Motor neuron (in vitro differentiated cells): ENCODE measurements at regions not wholly inside any gene's neighbourhood (a gene's known extent, or its start where the extent isn't known, plus 50 kb on each side); places are given as distances from the start of the nearest gene placed in this dataset.

Experiments
- ATAC-seq, 8 experiments: fragments of 200-7000 bp; cut with Tn5 transposase; replicated peaks in 6 of 8; 2 replicates each; pipeline ENCODE4 v1.8.0; 2021; ENCODE audit warnings: mild to moderate bottlenecking in 8 of 8, moderate library complexity in 8 of 8
- H3K27ac ChIP-seq, 2 donors: fragments of 250-450 bp; sonication (Bioruptor Pico); 2 replicates each; pipeline ENCODE4 v1.9.0; 2021; ENCODE audit warnings: antibody characterized with exemption in 2 of 2, mild to moderate bottlenecking in 2 of 2, moderate library complexity in 1 of 2
- H3K4me1 ChIP-seq, 2 donors: fragments of 250-450 bp; sonication (Bioruptor Pico); replicated peaks in 1 of 2; 2 replicates each; pipeline ENCODE4 v1.6.1; 2021; ENCODE audit warnings: antibody characterized with exemption in 2 of 2, mild to moderate bottlenecking in 2 of 2, moderate library complexity in 1 of 2
- H3K4me3 ChIP-seq, 5 donors: fragments of 250-450 bp; sonication (Bioruptor Pico); 2 replicates each; pipeline ENCODE4 v1.9.0; 2021; ENCODE audit warnings: antibody characterized with exemption in 5 of 5, mild to moderate bottlenecking in 5 of 5, moderate library complexity in 4 of 5
- WGBS, 10 experiments: fragments of 450-650 bp; shearing (Covaris generic); methylation state at CpG; one replicate each; pipeline ENCODE4 v1.0.0; 2022; 5-methylcytosine and 5-hydroxymethylcytosine counted together
- in situ Hi-C, 9 experiments: fragments of 400-800 bp; cut with MboI; loops; one replicate each; pipeline ENCODE4 v1.15.0; 2021; ENCODE audit warnings: low sequenced_read_pairs in 9 of 9, low pct_unique_long_range_greater_than_20kb in 2 of 9; ENCODE audit not compliant: unreplicated experiment in 9 of 9

DNA sequence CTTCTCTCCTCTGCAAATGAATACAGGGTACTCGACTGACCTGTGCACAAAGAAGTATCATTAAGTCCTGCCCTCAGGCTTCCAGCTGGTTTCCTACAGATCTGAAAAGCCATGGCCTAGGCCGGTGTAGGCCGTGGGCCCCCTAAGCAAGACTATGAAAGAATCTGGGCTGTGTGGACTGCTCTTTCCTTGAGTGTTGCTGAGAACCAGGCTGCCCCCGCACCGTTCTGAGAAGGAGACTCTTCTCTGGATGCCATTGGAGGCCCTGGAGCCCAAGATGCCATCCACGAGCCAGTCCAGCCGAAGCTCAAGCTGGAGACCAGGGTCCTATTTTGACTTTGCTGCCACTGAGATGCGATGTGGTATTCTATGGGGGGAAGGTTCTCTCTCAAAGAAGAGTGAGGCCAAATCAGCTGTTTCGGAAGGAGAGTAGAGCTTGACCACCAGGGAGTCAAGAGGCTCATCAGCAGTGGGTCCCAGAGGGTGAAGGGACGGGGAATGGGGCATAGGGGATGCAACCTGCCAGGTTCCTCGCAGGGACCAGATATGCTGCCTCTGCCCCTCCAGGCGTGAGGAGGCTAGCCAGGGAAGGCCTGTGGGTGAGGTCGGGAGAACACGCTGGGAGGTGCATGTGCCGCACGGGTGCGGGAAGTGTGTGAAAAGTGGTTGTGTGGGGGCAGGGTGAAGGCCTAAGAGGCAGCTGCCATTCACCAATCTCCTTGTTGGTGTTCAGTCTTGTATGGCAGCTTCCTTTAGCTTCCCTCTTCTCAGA, 96.4 kb upstream of the B3GAT1 start:
- 0 to 100% (median 77%) methylated on average over 1 to 12 of the region's 17 CpGs; no CpG with 5 or more reads in 1 of the 10 experiments for WGBS, 10 experiments
- in situ Hi-C loops, result no loop called here

DNA sequence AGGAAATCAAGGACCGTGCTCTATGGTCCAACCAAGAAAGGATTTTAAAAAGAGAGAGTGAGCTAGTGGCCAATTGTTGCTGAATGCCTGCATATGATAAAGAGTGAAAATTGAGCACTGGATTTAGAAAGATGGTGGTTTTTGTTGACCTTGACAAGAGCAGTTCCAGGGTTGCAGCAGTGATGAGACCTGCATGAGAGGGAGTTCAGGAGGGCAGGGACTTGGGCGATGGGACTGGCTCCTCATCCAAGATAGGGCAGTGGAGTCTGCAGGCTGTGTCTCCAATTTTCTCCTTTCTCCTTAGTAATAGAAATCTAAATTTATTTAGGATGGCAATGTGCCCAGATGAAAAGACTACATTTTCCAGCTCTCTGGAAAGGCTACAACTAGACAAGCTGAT, 94.0 kb upstream of the B3GAT1 start:
- Histone ChIP-seq H3K4me3 (no peak overlapping the region), H3K4me1 (peaks cover 14 to 19% of the 10 kb centered on the region in 2 donors), H3K27ac (no peak overlapping the region)
- in situ Hi-C loops, result no loop called here
- no peak for ATAC-seq
- 0 to 100% (median 73%) methylated on average over 1 to 2 of the region's 2 CpGs; no CpG with 5 or more reads in 2 of the 10 experiments for WGBS, 10 experiments

More for the DNA sequence above, 96.4 kb upstream of the B3GAT1 start:
- peaks cover 14 to 17% of the 10 kb centered on the region in 2 donors for H3K4me1 ChIP-seq
- no peak overlapping the region for H3K27ac ChIP-seq
- ATAC-seq, result no peak
- no peak overlapping the region for H3K4me3 ChIP-seq

- WGBS, 10 experiments, result 0 to 100% (median 80%) methylated on average over 1 to 2 of the region's 3 CpGs; no CpG with 5 or more reads in 3 of the 10 experiments
- in situ Hi-C loops, result no loop called here
- no peak for ATAC-seq
Measured at GRCh38 chr11:134505125-134505524, 93.1 kb upstream of the B3GAT1 start.

DNA sequence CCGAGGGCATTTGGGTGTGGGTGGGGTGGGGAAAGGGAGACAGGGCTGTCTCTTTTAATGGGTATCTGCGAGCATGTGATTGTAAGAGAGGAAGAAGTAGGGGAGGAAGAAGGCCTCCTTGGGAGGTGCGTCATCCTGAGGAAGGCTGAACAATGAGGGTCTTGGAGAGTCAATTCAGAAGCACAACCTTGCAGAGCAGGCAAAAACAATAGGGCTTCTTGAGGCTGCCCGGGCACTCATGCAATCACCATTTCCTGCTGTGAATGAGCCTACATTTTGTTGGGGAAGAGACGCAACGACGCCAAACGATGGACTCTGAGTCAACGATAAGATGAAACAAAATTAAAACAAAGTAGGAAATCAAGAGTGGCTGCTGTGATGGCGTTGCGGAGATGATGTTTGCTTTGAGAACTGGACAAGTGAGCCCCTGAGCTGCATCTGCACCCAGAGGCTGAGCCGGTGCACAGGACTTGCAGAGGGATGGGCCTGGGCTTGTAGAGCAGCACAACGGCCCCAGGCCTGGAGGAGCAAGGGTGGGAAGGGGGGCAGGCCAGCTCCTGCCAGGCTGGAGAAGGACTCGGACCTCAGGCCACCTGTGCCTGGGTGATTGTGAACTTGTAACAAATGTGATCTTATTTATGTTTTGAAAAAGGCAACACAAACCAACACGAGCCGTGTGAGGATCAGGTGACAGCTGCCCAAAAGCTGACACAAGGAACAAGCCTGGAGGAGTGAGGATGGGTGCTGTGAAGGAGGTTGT, 92.3 kb upstream of the B3GAT1 start:
- Histone ChIP-seq H3K4me3 (no peak overlapping the region), H3K27ac (no peak overlapping the region), H3K4me1 (peaks cover 0 to 7% of the 10 kb centered on the region in 2 donors)
- ATAC-seq, result peak in 1 of 8 experiments; percentile 41
- WGBS, 10 experiments, result 10 to 69% (median 52%) methylated on average over 2 to 12 of the region's 16 CpGs; no CpG with 5 or more reads in 2 of the 10 experiments
- in situ Hi-C loops, result no loop called here

More at GRCh38 chr11:134505125-134505524, 93.1 kb upstream of the B3GAT1 start:
- Histone ChIP-seq H3K27ac (no peak overlapping the region), H3K4me3 (no peak overlapping the region), H3K4me1 (peaks cover 5 to 11% of the 10 kb centered on the region in 2 donors)

DNA sequence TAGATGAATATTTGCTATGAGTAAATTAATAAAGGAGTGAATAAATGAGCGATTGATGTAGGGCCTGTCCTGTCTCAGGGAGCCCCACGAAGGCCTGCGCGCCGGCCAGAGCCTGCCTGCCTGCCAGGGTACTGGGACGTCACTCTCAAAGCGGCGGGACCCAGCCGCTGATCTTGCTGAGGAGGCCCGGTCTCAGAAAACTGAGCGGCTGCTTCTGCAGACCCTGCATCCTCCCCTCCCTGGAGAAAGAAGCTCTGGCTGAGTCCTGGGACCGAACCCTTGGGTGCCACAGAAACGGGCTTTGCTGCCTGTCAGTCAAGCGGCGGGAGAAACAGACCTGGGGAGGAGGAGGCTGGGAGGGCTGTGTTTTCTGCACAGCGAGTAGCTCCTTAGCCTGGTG, 91.6 kb upstream of the B3GAT1 start:
- in situ Hi-C loops, result no loop called here
- WGBS, 10 experiments, result 33 to 96% (median 73%) methylated on average over 3 to 15 of the region's 16 CpGs; no CpG with 5 or more reads in 5 of the 10 experiments
- no peak overlapping the region for H3K27ac ChIP-seq
- peaks cover 0 to 7% of the 10 kb centered on the region in 2 donors for H3K4me1 ChIP-seq
- no peak for ATAC-seq
- no peak overlapping the region for H3K4me3 ChIP-seq

DNA sequence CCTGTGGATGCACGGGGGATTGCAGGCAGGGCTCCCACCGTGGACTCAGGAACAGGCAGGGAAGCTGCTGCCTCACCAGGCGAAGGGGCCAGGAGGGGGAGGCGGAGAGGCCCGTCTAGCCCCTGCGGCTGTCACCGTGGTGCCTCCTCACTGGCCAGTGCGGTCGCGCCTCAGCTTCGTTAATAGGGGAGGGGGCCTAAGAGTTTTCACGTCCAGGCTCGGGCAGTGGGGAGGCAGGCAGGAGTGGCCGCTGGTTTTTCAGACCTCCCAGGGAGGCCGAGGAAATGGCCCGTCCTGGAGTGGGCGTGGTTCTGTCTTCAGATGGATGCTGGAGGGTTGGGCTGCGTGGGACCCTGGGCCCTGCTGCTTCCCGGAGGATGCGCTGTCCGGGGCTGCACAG, 91.1 kb upstream of the B3GAT1 start:
- Histone ChIP-seq H3K4me3 (no peak overlapping the region), H3K4me1 (peaks cover 0 to 7% of the 10 kb centered on the region in 2 donors), H3K27ac (no peak overlapping the region)
- WGBS, 10 experiments, result 10 to 100% (median 25%) methylated on average over 1 to 7 of the region's 21 CpGs; no CpG with 5 or more reads in 5 of the 10 experiments
- in situ Hi-C loops, result no loop called here
- ATAC-seq, result peak in 3 of 8 experiments; percentile 76 to 84 (median 82)

- no peak for ATAC-seq
- in situ Hi-C loops, result no loop called here
Measured at GRCh38 chr11:134502153-134502550, 90.1 kb upstream of the B3GAT1 start.

DNA sequence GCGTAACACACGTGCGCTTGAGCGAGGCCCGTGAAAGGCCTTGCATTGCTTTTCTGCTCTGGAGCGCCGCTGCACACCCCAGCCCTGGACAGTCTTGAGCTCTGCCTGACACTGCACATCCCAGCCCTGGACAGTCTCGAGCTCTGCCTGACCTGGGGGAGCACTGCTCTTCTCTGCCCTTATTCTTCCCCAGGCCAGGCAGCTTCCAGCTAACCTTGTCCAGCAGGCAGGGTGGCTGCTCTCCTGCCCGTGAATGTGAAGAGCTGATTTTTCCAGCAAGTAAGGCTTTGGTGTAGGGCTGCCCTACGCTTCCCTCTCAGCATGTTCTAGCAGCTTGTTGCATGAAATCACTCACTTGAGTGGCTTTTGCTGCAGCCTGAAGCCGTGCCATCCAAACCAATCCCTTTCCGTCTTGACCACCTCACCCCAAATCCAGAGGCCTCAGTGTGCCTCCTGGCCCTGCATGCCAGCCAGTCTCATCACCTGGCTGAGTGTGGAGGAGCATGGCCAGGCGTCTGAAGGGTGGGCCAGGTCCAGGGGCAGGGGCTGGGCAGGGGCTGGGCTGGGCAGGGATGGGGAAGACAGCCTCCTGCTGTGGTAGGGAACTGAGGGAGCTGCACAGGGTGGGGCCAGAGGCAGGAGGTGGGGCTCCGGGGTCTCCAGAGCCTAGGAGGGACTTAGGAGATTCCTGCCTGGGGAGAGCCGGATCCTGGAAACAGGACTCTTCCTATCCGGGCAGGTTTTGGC, 89.5 kb upstream of the B3GAT1 start:
- ATAC-seq, result peak in 3 of 8 experiments; percentile 33 to 46 (median 36)
- 44 to 87% (median 78%) methylated on average over 3 to 9 of the region's 16 CpGs; no CpG with 5 or more reads in 4 of the 10 experiments for WGBS, 10 experiments
- Histone ChIP-seq H3K4me1 (peaks cover 0 to 7% of the 10 kb centered on the region in 2 donors), H3K4me3 (no peak overlapping the region), H3K27ac (no peak overlapping the region)
- in situ Hi-C loops, result no loop called here

More at GRCh38 chr11:134502153-134502550, 90.1 kb upstream of the B3GAT1 start:
- H3K27ac ChIP-seq, result no peak overlapping the region
- H3K4me3 ChIP-seq, result no peak overlapping the region
- peaks cover 0 to 7% of the 10 kb centered on the region in 2 donors for H3K4me1 ChIP-seq
- WGBS, 10 experiments, result 6 to 100% (median 81%) methylated on average over 2 to 3 of the region's 5 CpGs; no CpG with 5 or more reads in 7 of the 10 experiments

DNA sequence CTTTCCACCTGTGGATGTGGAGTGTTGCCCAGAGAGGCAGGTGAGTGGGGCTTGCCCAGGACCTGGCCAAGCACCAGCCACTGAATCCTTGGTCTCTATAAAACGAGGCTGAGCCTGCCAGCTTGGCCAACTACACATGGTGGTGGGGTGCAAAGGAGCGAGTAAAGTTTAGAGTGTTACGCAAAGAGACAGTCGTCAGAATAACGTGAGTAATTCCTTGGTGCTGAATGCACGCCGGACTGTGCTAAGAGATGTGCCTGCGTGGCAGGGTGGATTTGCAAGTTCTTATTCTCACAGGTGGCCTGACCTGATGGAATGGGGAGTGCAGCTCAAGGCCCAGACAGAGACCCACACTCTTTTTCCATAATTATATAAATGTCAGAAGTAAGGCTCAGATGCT, 88.6 kb upstream of the B3GAT1 start:
- no peak for ATAC-seq
- in situ Hi-C loops, result no loop called here
- WGBS, 10 experiments, result 81 to 100% (median 93%) methylated on average over 4 to 7 of the region's 8 CpGs; no CpG with 5 or more reads in 6 of the 10 experiments
- H3K4me3 ChIP-seq, result no peak overlapping the region
- H3K4me1 ChIP-seq, result peaks cover 0 to 7% of the 10 kb centered on the region in 2 donors
- H3K27ac ChIP-seq, result no peak overlapping the region

DNA sequence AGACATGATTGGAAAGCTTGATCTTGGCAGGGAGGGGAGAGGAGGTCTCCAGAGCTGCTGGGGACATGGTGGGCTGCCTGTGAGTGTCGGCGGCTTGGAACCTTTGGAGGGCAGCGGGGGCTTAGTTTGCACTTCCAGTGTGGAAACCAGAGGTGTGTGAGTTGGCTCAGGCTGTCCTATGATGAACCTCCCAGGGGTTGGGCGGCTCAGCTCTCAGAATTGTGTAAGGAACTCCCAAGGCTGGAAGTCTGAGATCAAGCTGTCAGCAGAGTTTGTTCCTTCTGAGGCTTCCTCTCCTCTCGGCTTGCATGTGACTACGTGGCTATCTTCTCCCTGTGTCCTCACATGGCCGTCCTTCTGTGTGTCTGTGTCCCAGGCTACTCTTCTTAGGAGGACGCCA, 87.9 kb upstream of the B3GAT1 start:
- in situ Hi-C loops, result no loop called here
- WGBS, 10 experiments, result 0 to 93% (median 67%) methylated on average over 1 to 5 of the region's 8 CpGs; no CpG with 5 or more reads in 3 of the 10 experiments
- no peak for ATAC-seq

DNA sequence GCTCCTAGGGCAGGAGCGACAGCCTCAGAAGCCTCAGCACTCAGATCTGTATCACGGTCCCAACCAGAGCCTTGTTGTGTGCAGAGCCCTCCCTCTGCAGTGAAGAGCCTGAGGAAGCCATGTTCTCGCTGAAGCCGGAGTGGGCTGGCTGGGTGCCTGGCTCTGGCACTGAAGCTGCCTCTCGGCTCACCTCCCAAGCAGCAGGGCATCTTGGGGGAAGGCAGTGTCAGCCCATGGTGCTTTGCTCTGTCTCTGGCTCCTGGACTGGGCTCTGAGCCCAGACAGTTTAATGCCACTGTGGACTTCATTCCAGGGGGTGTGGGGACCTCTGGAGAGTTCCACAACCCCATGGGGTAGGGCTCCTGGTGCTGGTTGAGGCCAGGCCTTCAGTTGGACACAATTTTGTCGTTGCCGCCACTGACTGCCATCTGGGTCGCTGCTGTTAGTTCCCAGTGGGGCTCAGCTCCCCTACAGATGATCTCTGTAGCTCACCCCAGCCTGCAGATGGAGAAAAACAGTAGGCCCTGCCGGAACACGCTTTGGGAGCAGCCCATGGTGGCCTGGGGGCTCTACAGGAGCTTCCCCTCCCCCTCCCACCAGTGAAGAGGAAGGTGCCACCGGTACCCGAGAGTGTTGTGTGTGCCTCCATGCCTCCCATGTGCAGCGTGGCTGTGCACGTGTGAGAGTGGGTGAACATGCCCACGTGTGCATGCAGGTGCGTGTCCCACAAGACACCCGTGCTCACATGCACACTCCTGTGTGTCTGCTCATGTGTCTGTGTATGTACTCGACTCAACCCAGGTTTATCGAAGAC, 86.5 kb upstream of the B3GAT1 start:
- WGBS, 10 experiments, result 13 to 100% (median 83%) methylated on average over 3 to 8 of the region's 19 CpGs; no CpG with 5 or more reads in 3 of the 10 experiments
- ATAC-seq, result peak in 3 of 8 experiments; percentile 36 to 41 (median 38)
- H3K4me1 ChIP-seq, result peaks cover 0 to 7% of the 10 kb centered on the region in 2 donors
- no peak overlapping the region for H3K27ac ChIP-seq
- in situ Hi-C loops, result no loop called here
- H3K4me3 ChIP-seq, result no peak overlapping the region

More for the DNA sequence above, 87.9 kb upstream of the B3GAT1 start:
- H3K4me1 ChIP-seq, result peaks cover 0 to 7% of the 10 kb centered on the region in 2 donors
- no peak overlapping the region for H3K27ac ChIP-seq
- no peak overlapping the region for H3K4me3 ChIP-seq

DNA sequence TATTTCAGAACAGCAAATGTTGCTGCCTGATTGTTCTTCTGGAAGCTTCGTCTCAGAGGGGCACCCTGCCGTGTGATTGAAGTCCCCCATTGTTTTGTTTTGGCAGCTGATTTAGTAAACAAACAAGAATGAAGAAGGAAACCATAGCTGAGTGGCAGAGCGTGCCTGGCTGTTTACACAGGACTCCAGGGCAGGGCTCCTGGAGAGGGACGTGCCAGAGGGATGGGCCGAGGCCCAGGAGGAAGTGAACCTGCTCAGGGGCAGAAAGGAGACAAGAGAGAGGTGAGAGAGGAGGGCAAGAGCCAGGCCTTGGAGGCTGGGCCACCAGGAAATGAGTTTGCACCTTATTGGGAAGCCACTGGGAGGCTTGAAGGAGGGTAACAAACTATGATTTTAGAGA, 85.5 kb upstream of the B3GAT1 start:
- in situ Hi-C loops, result no loop called here
- ATAC-seq, result no peak
- WGBS, 10 experiments, result 0 to 56% (median 17%) methylated on average over 1 to 4 of the region's 5 CpGs; no CpG with 5 or more reads in 6 of the 10 experiments

More for the DNA sequence above, 85.5 kb upstream of the B3GAT1 start:
- H3K4me1 ChIP-seq, result peaks cover 0 to under 1% of the 10 kb centered on the region in 2 donors
- H3K4me3 ChIP-seq, result no peak overlapping the region
- H3K27ac ChIP-seq, result no peak overlapping the region
